GM23338 (cell line): ENCODE measurements at regions not wholly inside any gene's neighbourhood (a gene's known extent, or its start where the extent isn't known, plus 50 kb on each side); places are given as distances from the start of the nearest gene placed in this dataset.

Source experiments
- ATAC-seq: fragments of 200-7000 bp; cut with Tn5 transposase; 3 replicates; pipeline ENCODE4 v1.9.1; 2020
- DNase-seq: peaks from one replicate; pipeline ENCODE4 v3.0.0-alpha.2; 2015; ENCODE audit warnings: low spot score
- H2AFZ ChIP-seq: fragments of 200-600 bp; sonication (generic); 2 replicates; pipeline ENCODE4 v1.8.0; 2016; ENCODE audit warnings: antibody characterized with exemption, mild to moderate bottlenecking, moderate library complexity
- H3F3A ChIP-seq: fragments of 200-600 bp; sonication (generic); replicated peaks from 2 replicates; pipeline ENCODE4 v1.8.0; 2017; ENCODE audit warnings: antibody characterized with exemption, mixed run types, low read depth
- H3K27ac ChIP-seq: fragments of 200-600 bp; sonication (generic); 2 replicates; pipeline ENCODE4 v1.6.1; 2016; ENCODE audit warnings: low read depth
- H3K27me3 ChIP-seq: fragments of 200-600 bp; sonication (generic); 2 replicates; pipeline ENCODE4 v1.8.0; 2016; ENCODE audit warnings: mild to moderate bottlenecking, mixed run types, moderate library complexity; ENCODE audit not compliant: insufficient read depth
- H3K36me3 ChIP-seq: fragments of 200-600 bp; sonication (generic); 2 replicates; pipeline ENCODE4 v1.8.0; 2016; ENCODE audit warnings: mild to moderate bottlenecking; ENCODE audit not compliant: insufficient read depth
- H3K4me1 ChIP-seq: fragments of 200-600 bp; sonication (generic); 2 replicates; pipeline ENCODE4 v1.8.0; 2016; ENCODE audit warnings: mild to moderate bottlenecking, moderate library complexity; ENCODE audit not compliant: insufficient read depth
- H3K4me2 ChIP-seq: fragments of 200-600 bp; sonication (generic); 2 replicates; pipeline ENCODE4 v1.7.1; 2017; ENCODE audit warnings: mixed run types
- H3K4me3 ChIP-seq: fragments of 200-600 bp; sonication (generic); 2 replicates; pipeline ENCODE4 v1.6.1; 2016; ENCODE audit warnings: mixed run types
- H3K79me2 ChIP-seq: fragments of 200-600 bp; sonication (generic); replicated peaks from 2 replicates; pipeline ENCODE4 v1.8.0; 2017; ENCODE audit warnings: mild to moderate bottlenecking; ENCODE audit not compliant: insufficient read depth
- H3K9me2 ChIP-seq: fragments of 200-600 bp; sonication (generic); 2 replicates; pipeline ENCODE4 v1.8.0; 2017; ENCODE audit not compliant: insufficient read depth
- H4K20me1 ChIP-seq: fragments of 200-600 bp; sonication (generic); replicated peaks from 2 replicates; pipeline ENCODE4 v1.8.0; 2017; ENCODE audit warnings: mild to moderate bottlenecking; ENCODE audit not compliant: insufficient read depth
- H3K27ac Mint-ChIP-seq: 2 replicates; pipeline ENCODE4 v1.8.0; 2020; ENCODE audit warnings: inconsistent platforms, mild to moderate bottlenecking, moderate library complexity, mixed read lengths
- H3K27me3 Mint-ChIP-seq: 3 replicates; pipeline ENCODE4 v1.8.0; 2022; ENCODE audit warnings: low read depth, mild to moderate bottlenecking, moderate library complexity, mixed read lengths, inconsistent platforms; ENCODE audit not compliant: insufficient read depth, poor library complexity
- H3K36me3 Mint-ChIP-seq: 3 replicates; pipeline ENCODE4 v1.8.0; 2021; ENCODE audit warnings: low read depth, mild to moderate bottlenecking, inconsistent platforms, moderate library complexity, mixed read lengths
- H3K4me1 Mint-ChIP-seq: 3 replicates; pipeline ENCODE4 v1.8.0; 2020; ENCODE audit warnings: mild to moderate bottlenecking, inconsistent platforms, mixed read lengths
- H3K4me3 Mint-ChIP-seq: 3 replicates; pipeline ENCODE4 v1.8.0; 2021; ENCODE audit warnings: moderate library complexity, mild to moderate bottlenecking, inconsistent platforms, mixed read lengths
- H3K9me3 Mint-ChIP-seq: 3 replicates; pipeline ENCODE4 v1.8.0; 2020; ENCODE audit warnings: moderate library complexity, mild to moderate bottlenecking, inconsistent platforms, mixed read lengths
- CTCF ChIP-seq, 2 experiments: fragments of 200-600 bp in 1 of 2; sonication (generic) in 1 of 2; conservative IDR thresholded peaks; 2 replicates each; pipeline versions ENCODE4 v1.5.1 to v1.6.1; 2016 to 2017; ENCODE audit warnings: antibody characterized with exemption in 2 of 2, low read depth in 2 of 2, mild to moderate bottlenecking in 2 of 2, moderate library complexity in 1 of 2
- EZH2 ChIP-seq: fragments of 200-600 bp; sonication (generic); IDR thresholded peaks from one replicate; pipeline ENCODE4 v1.8.0; 2017; ENCODE audit warnings: antibody characterized with exemption, mild to moderate bottlenecking, low read depth; ENCODE audit not compliant: unreplicated experiment
- EZH2phosphoT487 ChIP-seq: fragments of 200-600 bp; sonication (generic); IDR thresholded peaks from one replicate; pipeline ENCODE4 v1.8.1; 2018; ENCODE audit warnings: antibody characterized with exemption; ENCODE audit not compliant: unreplicated experiment
- JUNB ChIP-seq: IDR thresholded peaks from one replicate; pipeline ENCODE4 v1.6.1; 2016; ENCODE audit warnings: antibody characterized with exemption; ENCODE audit not compliant: unreplicated experiment
- NANOG ChIP-seq: IDR thresholded peaks from 2 replicates; pipeline ENCODE4 v1.6.1; 2016; ENCODE audit warnings: antibody characterized with exemption, borderline replicate concordance
- STAT1 ChIP-seq: IDR thresholded peaks from one replicate; pipeline ENCODE4 v1.6.1; 2016; ENCODE audit warnings: antibody characterized with exemption; ENCODE audit not compliant: unreplicated experiment
- ZNF114 ChIP-seq: fragments of 250-450 bp; sonication (Bioruptor Pico); IDR thresholded peaks from 2 replicates; pipeline ENCODE4 v1.5.0; 2020; ENCODE audit warnings: mild to moderate bottlenecking, moderate library complexity
- ZNF331 ChIP-seq: fragments of 250-450 bp; sonication (Bioruptor Pico); IDR thresholded peaks from 2 replicates; pipeline ENCODE4 v1.5.0; 2020; ENCODE audit warnings: low read depth, mild to moderate bottlenecking, moderate library complexity
- TF ChIP-seq, protein P1 (sequence below): fragments of 250-450 bp; sonication (Bioruptor Pico); IDR thresholded peaks from 2 replicates; pipeline ENCODE4 v1.5.0; 2020; ENCODE audit warnings: mild to moderate bottlenecking, moderate library complexity

DNA sequence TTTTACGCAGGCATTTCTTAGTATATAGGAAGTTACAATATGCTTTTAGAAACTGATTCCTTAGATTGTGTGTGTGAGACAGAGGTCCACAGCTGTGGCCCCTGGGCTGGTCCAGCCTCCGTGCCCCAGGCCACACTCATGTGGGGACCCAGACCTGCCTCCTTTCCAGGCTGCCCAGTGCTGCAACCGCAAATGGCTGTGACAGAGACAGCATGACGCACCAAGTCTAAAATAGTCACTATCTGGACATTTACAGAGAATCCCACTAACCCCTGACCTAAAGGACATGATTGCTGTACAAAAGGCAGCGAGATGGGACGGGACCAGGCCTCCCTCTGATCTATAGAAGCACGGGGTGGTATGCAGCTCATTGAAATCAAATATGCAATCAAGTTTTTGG is 152.2 kb downstream of the TMEM18 start (continued):
- TF ChIP-seq ZNF114 (no peak), NANOG (no peak), EZH2 (no peak), JUNB (no peak)
- TF ChIP-seq, protein P1, sequence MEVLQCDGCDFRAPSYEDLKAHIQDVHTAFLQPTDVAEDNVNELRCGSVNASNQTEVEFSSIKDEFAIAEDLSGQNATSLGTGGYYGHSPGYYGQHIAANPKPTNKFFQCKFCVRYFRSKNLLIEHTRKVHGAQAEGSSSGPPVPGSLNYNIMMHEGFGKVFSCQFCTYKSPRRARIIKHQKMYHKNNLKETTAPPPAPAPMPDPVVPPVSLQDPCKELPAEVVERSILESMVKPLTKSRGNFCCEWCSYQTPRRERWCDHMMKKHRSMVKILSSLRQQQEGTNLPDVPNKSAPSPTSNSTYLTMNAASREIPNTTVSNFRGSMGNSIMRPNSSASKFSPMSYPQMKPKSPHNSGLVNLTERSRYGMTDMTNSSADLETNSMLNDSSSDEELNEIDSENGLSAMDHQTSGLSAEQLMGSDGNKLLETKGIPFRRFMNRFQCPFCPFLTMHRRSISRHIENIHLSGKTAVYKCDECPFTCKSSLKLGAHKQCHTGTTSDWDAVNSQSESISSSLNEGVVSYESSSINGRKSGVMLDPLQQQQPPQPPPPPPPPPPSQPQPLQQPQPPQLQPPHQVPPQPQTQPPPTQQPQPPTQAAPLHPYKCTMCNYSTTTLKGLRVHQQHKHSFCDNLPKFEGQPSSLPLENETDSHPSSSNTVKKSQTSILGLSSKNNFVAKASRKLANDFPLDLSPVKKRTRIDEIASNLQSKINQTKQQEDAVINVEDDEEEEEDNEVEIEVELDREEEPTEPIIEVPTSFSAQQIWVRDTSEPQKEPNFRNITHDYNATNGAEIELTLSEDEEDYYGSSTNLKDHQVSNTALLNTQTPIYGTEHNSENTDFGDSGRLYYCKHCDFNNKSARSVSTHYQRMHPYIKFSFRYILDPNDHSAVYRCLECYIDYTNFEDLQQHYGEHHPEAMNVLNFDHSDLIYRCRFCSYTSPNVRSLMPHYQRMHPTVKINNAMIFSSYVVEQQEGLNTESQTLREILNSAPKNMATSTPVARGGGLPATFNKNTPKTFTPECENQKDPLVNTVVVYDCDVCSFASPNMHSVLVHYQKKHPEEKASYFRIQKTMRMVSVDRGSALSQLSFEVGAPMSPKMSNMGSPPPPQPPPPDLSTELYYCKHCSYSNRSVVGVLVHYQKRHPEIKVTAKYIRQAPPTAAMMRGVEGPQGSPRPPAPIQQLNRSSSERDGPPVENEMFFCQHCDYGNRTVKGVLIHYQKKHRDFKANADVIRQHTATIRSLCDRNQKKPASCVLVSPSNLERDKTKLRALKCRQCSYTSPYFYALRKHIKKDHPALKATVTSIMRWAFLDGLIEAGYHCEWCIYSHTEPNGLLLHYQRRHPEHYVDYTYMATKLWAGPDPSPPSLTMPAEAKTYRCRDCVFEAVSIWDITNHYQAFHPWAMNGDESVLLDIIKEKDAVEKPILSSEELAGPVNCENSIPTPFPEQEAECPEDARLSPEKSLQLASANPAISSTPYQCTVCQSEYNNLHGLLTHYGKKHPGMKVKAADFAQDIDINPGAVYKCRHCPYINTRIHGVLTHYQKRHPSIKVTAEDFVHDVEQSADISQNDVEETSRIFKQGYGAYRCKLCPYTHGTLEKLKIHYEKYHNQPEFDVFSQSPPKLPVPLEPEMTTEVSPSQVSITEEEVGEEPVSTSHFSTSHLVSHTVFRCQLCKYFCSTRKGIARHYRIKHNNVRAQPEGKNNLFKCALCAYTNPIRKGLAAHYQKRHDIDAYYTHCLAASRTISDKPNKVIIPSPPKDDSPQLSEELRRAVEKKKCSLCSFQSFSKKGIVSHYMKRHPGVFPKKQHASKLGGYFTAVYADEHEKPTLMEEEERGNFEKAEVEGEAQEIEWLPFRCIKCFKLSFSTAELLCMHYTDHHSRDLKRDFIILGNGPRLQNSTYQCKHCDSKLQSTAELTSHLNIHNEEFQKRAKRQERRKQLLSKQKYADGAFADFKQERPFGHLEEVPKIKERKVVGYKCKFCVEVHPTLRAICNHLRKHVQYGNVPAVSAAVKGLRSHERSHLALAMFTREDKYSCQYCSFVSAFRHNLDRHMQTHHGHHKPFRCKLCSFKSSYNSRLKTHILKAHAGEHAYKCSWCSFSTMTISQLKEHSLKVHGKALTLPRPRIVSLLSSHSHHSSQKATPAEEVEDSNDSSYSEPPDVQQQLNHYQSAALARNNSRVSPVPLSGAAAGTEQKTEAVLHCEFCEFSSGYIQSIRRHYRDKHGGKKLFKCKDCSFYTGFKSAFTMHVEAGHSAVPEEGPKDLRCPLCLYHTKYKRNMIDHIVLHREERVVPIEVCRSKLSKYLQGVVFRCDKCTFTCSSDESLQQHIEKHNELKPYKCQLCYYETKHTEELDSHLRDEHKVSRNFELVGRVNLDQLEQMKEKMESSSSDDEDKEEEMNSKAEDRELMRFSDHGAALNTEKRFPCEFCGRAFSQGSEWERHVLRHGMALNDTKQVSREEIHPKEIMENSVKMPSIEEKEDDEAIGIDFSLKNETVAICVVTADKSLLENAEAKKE (CRISPR knock-in tag): no peak

DNA sequence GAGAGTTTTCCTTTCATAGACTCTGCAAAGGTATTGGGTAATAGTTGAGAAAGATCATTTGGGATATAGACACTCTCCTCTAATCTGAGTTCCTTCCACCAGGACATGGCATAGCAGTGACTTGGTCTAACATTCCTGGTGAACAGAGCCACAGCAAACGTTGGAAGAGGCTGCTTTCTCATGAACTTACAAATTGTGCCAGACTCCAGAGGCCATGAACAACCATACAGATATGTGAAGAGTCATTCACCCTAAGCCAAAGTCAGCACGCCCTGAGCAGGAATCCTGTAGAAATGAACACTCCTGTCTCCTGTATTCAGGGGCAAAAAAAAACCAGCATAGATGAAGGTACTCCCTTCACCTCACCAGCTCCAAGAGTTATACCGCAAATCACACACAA is 152.8 kb downstream of the TMEM18 start:
- no peaks in the 10 kb centered on the region for H3F3A ChIP-seq
- H3K27me3 ChIP-seq: no peaks in the 10 kb centered on the region
- peaks cover 2% of the 10 kb centered on the region for H3K27me3 Mint-ChIP-seq
- no peak overlapping the region for H3K27ac Mint-ChIP-seq
- no peak overlapping the region for H3K4me2 ChIP-seq
- 0 out of 2 replicates have a peak, but pooled peaks cover 14% of the 10 kb centered on the region for H3K9me2 ChIP-seq
- no peak overlapping the region for H3K4me3 Mint-ChIP-seq
- no peaks in the 10 kb centered on the region for H3K79me2 ChIP-seq
- TF ChIP-seq STAT1: no peak
- no peak for TF ChIP-seq ZNF114
- no peak for TF ChIP-seq EZH2
- no peak for TF ChIP-seq ZNF331 (CRISPR knock-in tag)
- no peak for TF ChIP-seq EZH2phosphoT487
- TF ChIP-seq CTCF (conservative IDR thresholded peaks at IDR 0.05; ENCODE audit: low read depth in 2 of 2): no peak
- no peaks in the 10 kb centered on the region for H3K36me3 Mint-ChIP-seq
- H4K20me1 ChIP-seq: no peaks in the 10 kb centered on the region
- no peak overlapping the region for H2AFZ ChIP-seq
- H3K4me3 ChIP-seq: no peak overlapping the region
- peaks cover 3% of the 10 kb centered on the region; the same call in 1 of the 3 replicates for H3K4me1 Mint-ChIP-seq
- H3K27ac ChIP-seq: no peak overlapping the region
- no peaks in the 10 kb centered on the region for H3K9me3 Mint-ChIP-seq
- no peaks in the 10 kb centered on the region for H3K36me3 ChIP-seq
- DNase-seq: no peak
- ATAC-seq: no peak
- no peaks in the 10 kb centered on the region for H3K4me1 ChIP-seq
